HL-60 (cell line): ENCODE measurements at regions not wholly inside any gene's neighbourhood (a gene's known extent, or its start where the extent isn't known, plus 50 kb on each side); places are given as distances from the start of the nearest gene placed in this dataset.

Experiments used
- DNase-seq, 2 experiments: peaks; one replicate each; pipeline ENCODE4 v3.0.0-alpha.2; 2010 to 2020; ENCODE audit warnings: low read depth in 1 of 2, low spot score in 1 of 2
- H3K27ac ChIP-seq: fragments of 250-450 bp; sonication (Bioruptor Pico); replicated peaks from 2 replicates; pipeline ENCODE4 v1.5.1; 2020; ENCODE audit warnings: mild to moderate bottlenecking, moderate library complexity
- H3K27me3 ChIP-seq: fragments of 250-450 bp; sonication (Bioruptor Pico); 2 replicates; pipeline ENCODE4 v1.5.1; 2021; ENCODE audit warnings: mild to moderate bottlenecking, moderate library complexity; ENCODE audit not compliant: insufficient read depth, poor library complexity, severe bottlenecking
- H3K4me3 ChIP-seq: replicated peaks from 2 replicates; pipeline ENCODE4 v1.5.1; 2011; ENCODE audit warnings: mild to moderate bottlenecking, control low read depth, low read length; ENCODE audit not compliant: insufficient read depth
- CTCF ChIP-seq: IDR thresholded peaks from one replicate; pipeline ENCODE4 v1.5.1; 2011; ENCODE audit warnings: low read length, control low read depth, inconsistent platforms; ENCODE audit not compliant: insufficient read depth
- GABPA ChIP-seq: IDR thresholded peaks from 2 replicates; pipeline ENCODE4 v1.6.1; 2012; ENCODE audit warnings: low read depth
- POLR2AphosphoS5 ChIP-seq: IDR thresholded peaks from 2 replicates; pipeline ENCODE4 v1.6.1; 2012; ENCODE audit warnings: low read depth
- REST ChIP-seq: IDR thresholded peaks from 2 replicates; pipeline ENCODE4 v1.6.1; 2012; ENCODE audit warnings: low read depth; ENCODE audit not compliant: insufficient replicate concordance
- SPI1 ChIP-seq: IDR thresholded peaks from 2 replicates; pipeline ENCODE4 v1.6.1; 2012; ENCODE audit warnings: low read depth, mild to moderate bottlenecking, borderline replicate concordance

GRCh38 chr13:57409121-57409520 lies 222.4 kb upstream of the PCDH17 start:
- no peak for DNase-seq
- Histone ChIP-seq H3K4me3 (no peak overlapping the region), H3K27me3 (no peaks in the 10 kb centered on the region), H3K27ac (no peak overlapping the region)
- no peak for TF ChIP-seq GABPA
- no peak for TF ChIP-seq REST
- no peak for TF ChIP-seq SPI1
- TF ChIP-seq CTCF: no peak
- TF ChIP-seq POLR2AphosphoS5: no peak

- TF ChIP-seq GABPA (no peak), CTCF (no peak), SPI1 (no peak), REST (no peak), POLR2AphosphoS5 (no peak)
- no peak overlapping the region for H3K4me3 ChIP-seq
- DNase-seq: no peak
- H3K27ac ChIP-seq: no peak overlapping the region
- H3K27me3 ChIP-seq: no peaks in the 10 kb centered on the region
Measured at GRCh38 chr13:57409656-57410055, 221.9 kb upstream of the PCDH17 start.

GRCh38 chr13:57418067-57418677 lies 213.4 kb upstream of the PCDH17 start:
- no peak for DNase-seq
- Histone ChIP-seq H3K4me3 (no peak overlapping the region), H3K27ac (no peak overlapping the region), H3K27me3 (no peaks in the 10 kb centered on the region)
- TF ChIP-seq POLR2AphosphoS5: no peak
- TF ChIP-seq GABPA: no peak
- no peak for TF ChIP-seq SPI1
- TF ChIP-seq REST: no peak
- TF ChIP-seq CTCF: no peak
